ENCODE measurements at regions not wholly inside any gene's neighbourhood (a gene's known extent, or its start where the extent isn't known, plus 50 kb on each side); places are given as distances from the start of the nearest gene placed in this dataset.

DNA sequence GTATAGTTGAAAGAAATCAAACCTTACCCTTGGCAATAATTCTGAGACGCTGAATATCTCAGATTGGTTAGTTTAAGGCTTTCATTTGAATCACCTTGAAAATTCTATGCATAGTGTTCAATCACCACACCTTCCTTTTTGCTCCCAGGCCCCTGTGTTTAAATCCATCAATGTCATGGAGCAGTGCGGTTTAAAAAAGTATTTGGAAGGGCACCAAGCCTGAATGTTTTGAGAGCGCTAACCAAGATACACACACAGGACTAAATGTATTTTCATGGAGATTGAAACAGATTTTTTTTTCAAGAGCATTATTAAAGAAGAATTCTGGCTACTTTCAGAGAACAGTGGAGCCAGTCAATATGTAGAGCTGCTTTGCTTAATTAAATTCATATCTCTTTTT is 195.7 kb downstream of the CENPW start:
- TF ChIP-seq, protein P1, sequence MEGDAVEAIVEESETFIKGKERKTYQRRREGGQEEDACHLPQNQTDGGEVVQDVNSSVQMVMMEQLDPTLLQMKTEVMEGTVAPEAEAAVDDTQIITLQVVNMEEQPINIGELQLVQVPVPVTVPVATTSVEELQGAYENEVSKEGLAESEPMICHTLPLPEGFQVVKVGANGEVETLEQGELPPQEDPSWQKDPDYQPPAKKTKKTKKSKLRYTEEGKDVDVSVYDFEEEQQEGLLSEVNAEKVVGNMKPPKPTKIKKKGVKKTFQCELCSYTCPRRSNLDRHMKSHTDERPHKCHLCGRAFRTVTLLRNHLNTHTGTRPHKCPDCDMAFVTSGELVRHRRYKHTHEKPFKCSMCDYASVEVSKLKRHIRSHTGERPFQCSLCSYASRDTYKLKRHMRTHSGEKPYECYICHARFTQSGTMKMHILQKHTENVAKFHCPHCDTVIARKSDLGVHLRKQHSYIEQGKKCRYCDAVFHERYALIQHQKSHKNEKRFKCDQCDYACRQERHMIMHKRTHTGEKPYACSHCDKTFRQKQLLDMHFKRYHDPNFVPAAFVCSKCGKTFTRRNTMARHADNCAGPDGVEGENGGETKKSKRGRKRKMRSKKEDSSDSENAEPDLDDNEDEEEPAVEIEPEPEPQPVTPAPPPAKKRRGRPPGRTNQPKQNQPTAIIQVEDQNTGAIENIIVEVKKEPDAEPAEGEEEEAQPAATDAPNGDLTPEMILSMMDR (IDR thresholded peaks at IDR 0.05; ENCODE audit: insufficient read depth, low read length, poor library complexity, severe bottlenecking), result no peak
- H3K27me3 ChIP-seq (ENCODE audit: control insufficient read depth, insufficient read depth, low read length), result no peaks in the 10 kb centered on the region
- DNase-seq (ENCODE audit: low read depth), result no peak
- H3K4me3 ChIP-seq (ENCODE audit: low read depth, low read length), result no peak overlapping the region
- no peaks in the 10 kb centered on the region for H3K36me3 ChIP-seq (ENCODE audit: control insufficient read depth, insufficient read depth, low read length)

DNA sequence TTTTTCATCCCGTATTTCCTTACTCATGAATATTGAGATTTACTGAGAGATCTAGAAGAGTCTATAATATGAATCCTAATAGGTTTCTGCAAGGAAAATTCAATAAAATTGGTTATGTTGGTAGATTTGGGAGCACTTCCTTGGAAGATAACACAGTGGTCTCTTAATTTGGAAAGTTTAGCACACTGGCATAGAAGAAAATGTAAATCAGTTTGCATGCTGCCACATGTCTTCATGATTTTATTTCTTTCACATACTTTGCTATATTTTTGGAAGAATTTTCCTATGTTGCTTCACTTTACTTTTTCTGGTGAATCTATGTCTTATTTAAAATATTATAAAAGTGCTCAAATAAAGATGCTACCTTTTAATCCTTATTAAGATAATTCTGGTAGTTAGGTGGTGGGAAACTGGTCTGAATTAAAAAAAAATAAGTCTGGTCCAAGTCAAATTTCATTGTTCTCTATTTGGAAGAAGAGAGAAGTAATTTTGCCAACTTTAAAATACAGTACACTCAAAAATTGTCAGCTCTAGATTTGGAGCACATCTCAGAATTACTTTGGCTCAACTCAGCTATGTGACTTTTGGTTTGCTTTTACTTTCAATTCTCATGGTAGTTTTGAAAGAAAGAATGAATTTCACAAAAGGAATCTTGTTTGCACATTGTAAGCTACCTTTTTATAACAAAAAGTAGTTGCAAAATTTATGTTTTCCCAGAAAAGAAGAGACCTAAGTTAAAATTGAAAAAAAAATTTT is 197.3 kb downstream of the CENPW start:
- TF ChIP-seq, protein P1 (IDR thresholded peaks at IDR 0.05; ENCODE audit: insufficient read depth, low read length, poor library complexity, severe bottlenecking), result no peak
- DNase-seq (ENCODE audit: low read depth), result no peak
- H3K27me3 ChIP-seq (ENCODE audit: control insufficient read depth, insufficient read depth, low read length), result no peaks in the 10 kb centered on the region
- H3K4me3 ChIP-seq (ENCODE audit: low read depth, low read length), result no peak overlapping the region
- no peaks in the 10 kb centered on the region for H3K36me3 ChIP-seq (ENCODE audit: control insufficient read depth, insufficient read depth, low read length)

DNA sequence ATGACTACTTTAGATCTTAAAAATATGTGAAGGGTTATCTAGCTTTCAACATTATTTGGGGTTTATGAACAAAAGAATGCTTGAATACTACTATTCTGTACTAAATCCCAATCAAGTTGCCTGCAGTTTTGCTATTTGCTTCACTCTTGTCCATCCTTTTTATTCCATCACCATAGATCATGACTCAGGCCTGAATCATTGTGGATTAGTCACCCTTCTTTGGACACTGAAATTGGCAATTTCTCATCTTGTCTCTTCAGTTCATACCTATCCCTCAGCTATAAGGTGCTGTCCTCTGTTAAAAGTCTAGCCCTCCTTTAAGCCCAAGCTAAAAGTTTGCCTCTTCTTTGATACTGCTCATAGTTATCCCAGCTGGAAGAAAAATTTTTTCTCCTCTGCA is 199.1 kb downstream of the CENPW start:
- TF ChIP-seq, protein P1 (IDR thresholded peaks at IDR 0.05; ENCODE audit: insufficient read depth, low read length, poor library complexity, severe bottlenecking), result no peak
- Histone ChIP-seq H3K4me3 (ENCODE audit: low read depth, low read length) (no peak overlapping the region), H3K36me3 (ENCODE audit: control insufficient read depth, insufficient read depth, low read length) (no peaks in the 10 kb centered on the region), H3K27me3 (ENCODE audit: control insufficient read depth, insufficient read depth, low read length) (no peaks in the 10 kb centered on the region)
- peak; percentile 48 for DNase-seq (ENCODE audit: low read depth)

DNA sequence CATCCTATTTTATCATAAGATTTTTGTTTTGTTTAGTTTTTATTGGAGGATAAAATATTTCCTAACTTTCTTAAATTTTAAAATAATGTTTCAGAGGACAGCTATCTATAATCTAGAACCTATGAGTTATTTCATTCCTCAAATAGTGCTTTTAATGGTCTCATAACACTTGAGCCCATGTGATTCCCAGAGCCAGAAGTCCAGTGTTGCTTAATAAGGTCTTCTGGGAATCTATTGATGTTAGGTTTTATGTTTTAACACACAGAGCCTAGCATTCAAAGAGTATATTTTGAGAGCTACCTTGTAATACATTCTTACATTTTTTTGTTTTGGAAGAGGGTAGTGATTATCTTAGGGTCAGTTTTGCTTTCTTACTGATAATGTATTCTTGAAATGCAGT is 200.2 kb downstream of the CENPW start:
- no peaks in the 10 kb centered on the region for H3K36me3 ChIP-seq (ENCODE audit: control insufficient read depth, insufficient read depth, low read length)
- TF ChIP-seq, protein P1 (IDR thresholded peaks at IDR 0.05; ENCODE audit: insufficient read depth, low read length, poor library complexity, severe bottlenecking), result no peak
- H3K27me3 ChIP-seq (ENCODE audit: control insufficient read depth, insufficient read depth, low read length), result no peaks in the 10 kb centered on the region
- DNase-seq (ENCODE audit: low read depth), result no peak
- no peak overlapping the region for H3K4me3 ChIP-seq (ENCODE audit: low read depth, low read length)

DNA sequence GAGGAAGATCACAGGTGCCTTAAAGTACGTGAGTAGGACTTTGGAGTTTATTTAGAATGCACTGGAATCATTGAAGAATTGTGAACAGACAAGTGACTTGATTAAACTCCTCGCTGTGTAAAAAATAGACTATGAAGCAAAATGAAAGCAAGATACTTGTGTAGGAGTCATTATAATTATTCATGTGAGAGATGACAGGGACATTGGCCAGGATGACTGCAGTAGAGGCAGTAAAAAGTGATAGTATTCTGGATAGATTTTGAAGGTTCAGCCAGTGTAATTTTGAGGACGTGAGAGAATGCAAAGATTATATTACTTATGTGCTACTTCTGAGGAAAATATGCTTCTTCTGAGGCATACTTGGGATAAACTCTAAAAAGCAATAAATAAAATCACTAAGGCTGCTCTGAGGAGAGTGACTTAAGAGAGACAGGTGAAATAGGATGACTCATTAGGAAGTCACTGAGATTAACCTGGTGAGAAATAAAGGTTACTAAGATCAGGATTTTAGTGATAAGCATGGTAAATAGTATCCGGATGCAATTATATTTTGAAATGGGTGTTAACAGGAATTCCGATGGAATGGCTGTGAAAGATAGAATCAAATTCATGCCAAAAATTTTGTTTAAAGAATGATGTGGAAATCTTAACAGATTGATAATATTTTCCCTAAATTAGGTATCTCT is 202.0 kb downstream of the CENPW start:
- H3K4me3 ChIP-seq (ENCODE audit: low read depth, low read length), result no peak overlapping the region
- TF ChIP-seq, protein P1 (IDR thresholded peaks at IDR 0.05; ENCODE audit: insufficient read depth, low read length, poor library complexity, severe bottlenecking), result no peak
- no peaks in the 10 kb centered on the region for H3K27me3 ChIP-seq (ENCODE audit: control insufficient read depth, insufficient read depth, low read length)
- DNase-seq (ENCODE audit: low read depth), result no peak
- H3K36me3 ChIP-seq (ENCODE audit: control insufficient read depth, insufficient read depth, low read length), result no peaks in the 10 kb centered on the region

Measured in kidney epithelial cell (primary cell).